ENCODE measurements at regions not wholly inside any gene's neighbourhood (a gene's known extent, or its start where the extent isn't known, plus 50 kb on each side); places are given as distances from the start of the nearest gene placed in this dataset.

DNA sequence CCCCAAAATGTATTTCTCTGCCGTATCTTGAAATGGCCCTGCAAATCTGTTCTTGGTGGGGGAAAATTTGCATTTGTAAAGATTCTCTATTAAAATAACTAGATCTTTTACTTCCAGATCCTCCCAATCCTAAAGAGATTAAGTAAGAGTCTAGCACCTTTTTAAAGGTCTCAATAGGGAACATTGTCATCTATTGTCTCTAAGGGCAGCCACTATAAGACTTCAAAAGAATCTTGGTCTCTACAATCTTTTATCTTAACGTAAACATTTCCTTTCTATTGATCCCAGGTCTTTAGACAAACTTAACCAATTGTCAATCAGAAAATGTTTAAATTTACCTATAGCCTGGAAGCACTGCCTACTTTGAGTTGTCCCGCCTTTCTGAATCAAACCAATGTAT, 1313.3 kb downstream of the ROBO2 start:
- ChIA-PET POLR2A (no interaction called here), CTCF (interaction anchor here (0.7 kb wide), 1 partner anchor 108 kb away, joined by 3 read pairs; no protein-coding TSS in a partner anchor)
- Histone ChIP-seq H3K27me3 (replicated peaks in 2 of 5; ENCODE audit: control insufficient read depth in 4 of 5, insufficient read depth in 5 of 5, low read length in 4 of 5) (no peaks in the 10 kb centered on the region), H3K27ac (ENCODE audit: insufficient read depth in 1 of 2, low read depth in 1 of 2, low read length in 2 of 2, poor library complexity in 1 of 2, severe bottlenecking in 2 of 2) (no peak overlapping the region), H3K9me3 (ENCODE audit: control extremely low read depth in 1 of 5, control insufficient read depth in 4 of 5, insufficient read depth in 2 of 5, low read depth in 1 of 5, low read length in 4 of 5) (no peaks in the 10 kb centered on the region), H3K4me1 (ENCODE audit: control extremely low read depth in 1 of 4, control insufficient read depth in 4 of 4, insufficient read depth in 4 of 4, low read length in 3 of 4) (no peaks in the 10 kb centered on the region), H3K4me3 (ENCODE audit: control insufficient read depth in 1 of 7, extremely low read depth in 1 of 7, insufficient read depth in 4 of 7, low read depth in 2 of 7, low read length in 6 of 7) (no peak overlapping the region), H3K36me3 (ENCODE audit: control insufficient read depth in 4 of 4, insufficient read depth in 4 of 4, low read length in 3 of 4) (no peaks in the 10 kb centered on the region)
- WGBS (ENCODE audit: insufficient coverage), result 100% methylated on average over 1 of the region's 3 CpGs
- DNase-seq, result no peak

DNA sequence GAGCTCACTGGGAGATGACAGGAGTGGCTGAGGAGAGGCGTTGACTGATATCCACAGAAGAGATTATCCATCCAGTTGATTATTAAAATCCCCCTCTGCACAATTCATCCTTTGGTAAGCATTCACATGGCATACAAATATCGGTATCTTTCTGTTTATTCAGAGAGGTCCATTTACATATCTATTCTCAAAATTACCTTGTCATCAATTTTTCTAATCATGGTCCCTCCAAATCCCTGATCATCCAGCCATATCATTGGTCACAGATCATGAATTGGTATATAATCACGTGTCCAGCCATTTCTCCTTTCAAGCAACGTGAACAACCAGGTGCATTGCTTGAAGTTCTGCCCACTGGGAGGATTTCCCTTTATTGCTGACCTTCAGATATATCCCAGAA, 1321.0 kb downstream of the ROBO2 start:
- Histone ChIP-seq H3K4me1 (ENCODE audit: control extremely low read depth in 1 of 4, control insufficient read depth in 4 of 4, insufficient read depth in 4 of 4, low read length in 3 of 4) (no peaks in the 10 kb centered on the region), H3K27ac (ENCODE audit: insufficient read depth in 1 of 2, low read depth in 1 of 2, low read length in 2 of 2, poor library complexity in 1 of 2, severe bottlenecking in 2 of 2) (no peak overlapping the region), H3K36me3 (ENCODE audit: control insufficient read depth in 4 of 4, insufficient read depth in 4 of 4, low read length in 3 of 4) (no peaks in the 10 kb centered on the region), H3K9me3 (ENCODE audit: control extremely low read depth in 1 of 5, control insufficient read depth in 4 of 5, insufficient read depth in 2 of 5, low read depth in 1 of 5, low read length in 4 of 5) (no peaks in the 10 kb centered on the region), H3K27me3 (replicated peaks in 2 of 5; ENCODE audit: control insufficient read depth in 4 of 5, insufficient read depth in 5 of 5, low read length in 4 of 5) (no peaks in the 10 kb centered on the region), H3K4me3 (ENCODE audit: control insufficient read depth in 1 of 7, extremely low read depth in 1 of 7, insufficient read depth in 4 of 7, low read depth in 2 of 7, low read length in 6 of 7) (no peak overlapping the region)
- CTCF ChIA-PET, result interaction anchor here (1.4 kb wide), 1 partner anchor 9 kb away, joined by 4 read pairs; no protein-coding TSS in a partner anchor
- POLR2A ChIA-PET, result no interaction called here
- DNase-seq, result no peak
- 97% methylated on average over 4 of the region's 4 CpGs for WGBS (ENCODE audit: insufficient coverage)

DNA sequence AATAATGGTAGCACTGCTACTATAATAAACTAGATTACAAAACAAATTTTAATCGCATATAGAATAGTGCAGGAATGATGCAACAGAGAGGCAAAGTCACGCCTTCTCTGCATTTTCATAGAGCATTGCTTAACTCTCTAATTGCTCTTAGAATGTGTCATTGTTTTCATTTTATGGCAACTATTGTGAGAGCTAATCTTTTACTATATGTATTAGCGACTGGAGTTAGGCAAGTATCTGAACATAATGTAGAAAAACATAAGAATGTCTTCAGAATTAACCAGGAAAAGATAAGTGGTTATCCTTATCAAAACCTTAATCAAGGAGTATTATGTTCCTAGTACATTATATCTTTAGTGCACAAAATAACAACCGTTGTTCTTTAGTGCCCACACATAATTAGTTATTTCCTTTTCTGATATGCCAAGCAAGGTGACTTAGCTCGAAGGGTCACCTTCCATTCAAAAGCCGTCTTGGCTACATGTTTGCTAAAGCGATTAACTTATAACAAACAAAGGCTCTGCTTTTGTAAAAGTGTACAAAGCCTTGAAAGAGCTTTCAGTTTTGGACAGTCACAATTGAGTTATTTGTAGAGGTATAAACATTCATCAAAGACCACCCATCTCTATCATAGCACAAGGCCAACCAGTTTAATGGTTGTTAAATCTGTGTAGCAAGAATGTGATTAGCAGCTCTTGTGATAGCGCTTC, 1328.9 kb downstream of the ROBO2 start:
- no peaks in the 10 kb centered on the region for H3K36me3 ChIP-seq (ENCODE audit: control insufficient read depth in 4 of 4, insufficient read depth in 4 of 4, low read length in 3 of 4)
- H3K4me3 ChIP-seq (ENCODE audit: control insufficient read depth in 1 of 7, extremely low read depth in 1 of 7, insufficient read depth in 4 of 7, low read depth in 2 of 7, low read length in 6 of 7), result no peak overlapping the region
- DNase-seq, result no peak
- no peak overlapping the region for H3K27ac ChIP-seq (ENCODE audit: insufficient read depth in 1 of 2, low read depth in 1 of 2, low read length in 2 of 2, poor library complexity in 1 of 2, severe bottlenecking in 2 of 2)
- ChIA-PET POLR2A (no interaction called here), CTCF (interaction anchor here (1.2 to 1.4 kb wide), 2 partner anchors 8 to 11 kb away, joined by 3 to 4 read pairs; no protein-coding TSS in a partner anchor)
- no peaks in the 10 kb centered on the region for H3K4me1 ChIP-seq (ENCODE audit: control extremely low read depth in 1 of 4, control insufficient read depth in 4 of 4, insufficient read depth in 4 of 4, low read length in 3 of 4)
- H3K9me3 ChIP-seq (ENCODE audit: control extremely low read depth in 1 of 5, control insufficient read depth in 4 of 5, insufficient read depth in 2 of 5, low read depth in 1 of 5, low read length in 4 of 5), result no peaks in the 10 kb centered on the region
- no peaks in the 10 kb centered on the region for H3K27me3 ChIP-seq (replicated peaks in 2 of 5; ENCODE audit: control insufficient read depth in 4 of 5, insufficient read depth in 5 of 5, low read length in 4 of 5)
- 90% methylated on average over 6 of the region's 8 CpGs for WGBS (ENCODE audit: insufficient coverage)

DNA sequence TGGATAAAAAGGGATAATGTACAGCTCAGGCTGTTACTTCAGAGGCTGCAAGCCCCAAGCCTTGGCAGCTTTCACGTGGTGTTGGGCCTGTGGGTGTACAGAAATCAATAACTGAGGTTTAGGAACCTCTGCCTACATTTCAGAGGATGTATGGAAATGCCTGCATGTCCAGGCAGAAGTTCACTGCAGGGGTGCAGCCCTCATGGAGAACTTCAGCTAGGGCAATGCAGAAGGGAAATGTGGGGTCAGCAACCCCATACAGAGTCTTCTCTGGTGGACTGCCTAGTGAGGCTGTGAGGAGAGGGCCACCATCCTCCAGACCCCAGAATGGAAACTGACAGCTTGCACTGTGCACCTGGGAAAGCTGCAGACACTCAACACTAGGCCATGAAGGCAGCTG, 1350.3 kb downstream of the ROBO2 start:
- Histone ChIP-seq H3K27ac (ENCODE audit: insufficient read depth in 1 of 2, low read depth in 1 of 2, low read length in 2 of 2, poor library complexity in 1 of 2, severe bottlenecking in 2 of 2) (no peak overlapping the region), H3K4me1 (ENCODE audit: control extremely low read depth in 1 of 4, control insufficient read depth in 4 of 4, insufficient read depth in 4 of 4, low read length in 3 of 4) (no peaks in the 10 kb centered on the region), H3K4me3 (ENCODE audit: control insufficient read depth in 1 of 7, extremely low read depth in 1 of 7, insufficient read depth in 4 of 7, low read depth in 2 of 7, low read length in 6 of 7) (no peak overlapping the region), H3K27me3 (replicated peaks in 2 of 5; ENCODE audit: control insufficient read depth in 4 of 5, insufficient read depth in 5 of 5, low read length in 4 of 5) (no peaks in the 10 kb centered on the region), H3K36me3 (ENCODE audit: control insufficient read depth in 4 of 4, insufficient read depth in 4 of 4, low read length in 3 of 4) (no peaks in the 10 kb centered on the region), H3K9me3 (ENCODE audit: control extremely low read depth in 1 of 5, control insufficient read depth in 4 of 5, insufficient read depth in 2 of 5, low read depth in 1 of 5, low read length in 4 of 5) (peaks cover 3 to 16% (median 5%) of the 10 kb centered on the region in 5 experiments)
- DNase-seq, result no peak
- POLR2A ChIA-PET, result no interaction called here
- CTCF ChIA-PET, result no interaction called here
- 30% methylated on average over 1 of the region's 1 CpG for WGBS (ENCODE audit: insufficient coverage)

GRCh38 chr3:78398401-78398800, 1358.5 kb downstream of the ROBO2 start:
- Histone ChIP-seq H3K4me3 (ENCODE audit: control insufficient read depth in 1 of 7, extremely low read depth in 1 of 7, insufficient read depth in 4 of 7, low read depth in 2 of 7, low read length in 6 of 7) (no peak overlapping the region), H3K9me3 (ENCODE audit: control extremely low read depth in 1 of 5, control insufficient read depth in 4 of 5, insufficient read depth in 2 of 5, low read depth in 1 of 5, low read length in 4 of 5) (no peaks in the 10 kb centered on the region), H3K27me3 (replicated peaks in 2 of 5; ENCODE audit: control insufficient read depth in 4 of 5, insufficient read depth in 5 of 5, low read length in 4 of 5) (no peaks in the 10 kb centered on the region), H3K36me3 (ENCODE audit: control insufficient read depth in 4 of 4, insufficient read depth in 4 of 4, low read length in 3 of 4) (no peaks in the 10 kb centered on the region), H3K4me1 (ENCODE audit: control extremely low read depth in 1 of 4, control insufficient read depth in 4 of 4, insufficient read depth in 4 of 4, low read length in 3 of 4) (no peaks in the 10 kb centered on the region), H3K27ac (ENCODE audit: insufficient read depth in 1 of 2, low read depth in 1 of 2, low read length in 2 of 2, poor library complexity in 1 of 2, severe bottlenecking in 2 of 2) (no peak overlapping the region)
- 60% methylated on average over 1 of the region's 2 CpGs for WGBS (ENCODE audit: insufficient coverage)
- CTCF ChIA-PET, result no interaction called here
- POLR2A ChIA-PET, result no interaction called here
- no peak for DNase-seq

- 100% methylated on average over 1 of the region's 1 CpG for WGBS (ENCODE audit: insufficient coverage)
- Histone ChIP-seq H3K27ac (ENCODE audit: insufficient read depth in 1 of 2, low read depth in 1 of 2, low read length in 2 of 2, poor library complexity in 1 of 2, severe bottlenecking in 2 of 2) (no peak overlapping the region), H3K4me3 (ENCODE audit: control insufficient read depth in 1 of 7, extremely low read depth in 1 of 7, insufficient read depth in 4 of 7, low read depth in 2 of 7, low read length in 6 of 7) (no peak overlapping the region), H3K4me1 (ENCODE audit: control extremely low read depth in 1 of 4, control insufficient read depth in 4 of 4, insufficient read depth in 4 of 4, low read length in 3 of 4) (no peaks in the 10 kb centered on the region), H3K36me3 (ENCODE audit: control insufficient read depth in 4 of 4, insufficient read depth in 4 of 4, low read length in 3 of 4) (no peaks in the 10 kb centered on the region), H3K9me3 (ENCODE audit: control extremely low read depth in 1 of 5, control insufficient read depth in 4 of 5, insufficient read depth in 2 of 5, low read depth in 1 of 5, low read length in 4 of 5) (no peaks in the 10 kb centered on the region), H3K27me3 (replicated peaks in 2 of 5; ENCODE audit: control insufficient read depth in 4 of 5, insufficient read depth in 5 of 5, low read length in 4 of 5) (peaks cover 0 to 3% (median 0%) of the 10 kb centered on the region in 5 experiments)
- ChIA-PET POLR2A (no interaction called here), CTCF (no interaction called here)
- DNase-seq, result no peak
Observed at GRCh38 chr3:78402720-78403119, 1362.8 kb downstream of the ROBO2 start.

DNA sequence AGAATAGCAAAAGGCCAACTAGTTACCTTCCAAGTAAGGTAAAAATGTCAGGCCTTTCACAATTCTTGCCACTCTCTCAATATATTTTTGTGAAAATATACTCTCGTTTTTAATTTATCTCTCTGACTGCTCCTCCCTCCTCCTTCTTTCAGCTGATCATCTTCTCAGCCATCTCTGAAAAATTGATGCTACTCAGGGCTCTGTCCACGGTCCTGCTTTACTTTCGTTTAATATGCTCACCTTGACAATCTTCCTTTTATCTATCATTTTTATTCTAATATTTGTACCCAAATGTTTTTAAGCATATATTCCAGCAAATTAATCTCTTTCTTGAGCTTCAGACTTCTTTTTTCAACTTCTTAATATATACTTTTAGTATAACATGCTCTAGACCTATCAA, 1362.1 kb downstream of the ROBO1 start:
- POLR2A ChIA-PET, result no interaction called here
- no peaks in the 10 kb centered on the region for H3K4me1 ChIP-seq (ENCODE audit: control extremely low read depth in 1 of 4, control insufficient read depth in 4 of 4, insufficient read depth in 4 of 4, low read length in 3 of 4)
- no peak overlapping the region for H3K4me3 ChIP-seq (ENCODE audit: control insufficient read depth in 1 of 7, extremely low read depth in 1 of 7, insufficient read depth in 4 of 7, low read depth in 2 of 7, low read length in 6 of 7)
- H3K36me3 ChIP-seq (ENCODE audit: control insufficient read depth in 4 of 4, insufficient read depth in 4 of 4, low read length in 3 of 4), result no peaks in the 10 kb centered on the region
- DNase-seq, result no peak
- CTCF ChIA-PET, result no interaction called here
- no peaks in the 10 kb centered on the region for H3K9me3 ChIP-seq (ENCODE audit: control extremely low read depth in 1 of 5, control insufficient read depth in 4 of 5, insufficient read depth in 2 of 5, low read depth in 1 of 5, low read length in 4 of 5)
- 95% methylated on average over 3 of the region's 3 CpGs for WGBS (ENCODE audit: insufficient coverage)
- H3K27ac ChIP-seq (ENCODE audit: insufficient read depth in 1 of 2, low read depth in 1 of 2, low read length in 2 of 2, poor library complexity in 1 of 2, severe bottlenecking in 2 of 2), result no peak overlapping the region
- peaks cover 0 to 3% (median 0%) of the 10 kb centered on the region in 5 experiments for H3K27me3 ChIP-seq (replicated peaks in 2 of 5; ENCODE audit: control insufficient read depth in 4 of 5, insufficient read depth in 5 of 5, low read length in 4 of 5)

Measured in common myeloid progenitor, CD34-positive (primary cell).